ENCODE measurements at regions not wholly inside any gene's neighbourhood (a gene's known extent, or its start where the extent isn't known, plus 50 kb on each side); places are given as distances from the start of the nearest gene placed in this dataset.
"Not testable (repeated sequence)": the region's sequence is repeated elsewhere in the genome, so short reads cannot be mapped to it uniquely, and the experiment has no call there.

- TF ChIP-seq CTCF, POLR2A (IDR thresholded peaks at IDR 0.05): not testable (repeated sequence)
Measured at GRCh38 chr11:3516345-3516933, 125.4 kb downstream of the ART5 start.

Measured in Peyer's patch (tissue), 4 donors.